Smooth muscle cell (in vitro differentiated cells): ENCODE measurements at regions not wholly inside any gene's neighbourhood (a gene's known extent, or its start where the extent isn't known, plus 50 kb on each side); places are given as distances from the start of the nearest gene placed in this dataset.

Experiments
- DNase-seq: peaks from one replicate; lab custom pipeline; 2025; ENCODE audit not compliant: unreplicated experiment; lab: John Stamatoyannopoulos, UW
- H2AFZ ChIP-seq: fragments of 200-600 bp; sonication (generic); 2 replicates; pipeline ENCODE4 v1.6.0; 2016; ENCODE audit warnings: antibody characterized with exemption, low read depth, mild to moderate bottlenecking
- H3F3A ChIP-seq: fragments of 200-600 bp; sonication (generic); 2 replicates; pipeline ENCODE4 v1.6.0; 2017; ENCODE audit warnings: antibody characterized with exemption, low read depth
- H3K27ac ChIP-seq: fragments of 200-600 bp; sonication (generic); 2 replicates; pipeline ENCODE4 v1.5.1; 2016; ENCODE audit warnings: low read depth, mild to moderate bottlenecking
- H3K27me3 ChIP-seq: fragments of 200-600 bp; sonication (generic); 2 replicates; pipeline ENCODE4 v1.6.1; 2016; ENCODE audit warnings: low read depth, mild to moderate bottlenecking
- H3K36me3 ChIP-seq: fragments of 200-600 bp; sonication (generic); 2 replicates; pipeline ENCODE4 v1.5.1; 2016; ENCODE audit warnings: low read depth
- H3K4me1 ChIP-seq: fragments of 200-600 bp; sonication (generic); 2 replicates; pipeline ENCODE4 v1.5.1; 2016; ENCODE audit warnings: low read depth
- H3K4me2 ChIP-seq: fragments of 200-600 bp; sonication (generic); 2 replicates; pipeline ENCODE4 v1.6.0; 2016; ENCODE audit warnings: mild to moderate bottlenecking
- H3K4me3 ChIP-seq: fragments of 200-600 bp; sonication (generic); 2 replicates; pipeline ENCODE4 v1.5.1; 2016; ENCODE audit warnings: mild to moderate bottlenecking
- H3K79me2 ChIP-seq: fragments of 200-600 bp; sonication (generic); 2 replicates; pipeline ENCODE4 v1.6.0; 2016; ENCODE audit warnings: low read depth, mild to moderate bottlenecking
- H3K9ac ChIP-seq: fragments of 200-600 bp; sonication (generic); 2 replicates; pipeline ENCODE4 v1.6.0; 2016; ENCODE audit warnings: low read depth
- H3K9me3 ChIP-seq: fragments of 200-600 bp; sonication (generic); replicated peaks from 2 replicates; pipeline ENCODE4 v1.5.1; 2016; ENCODE audit warnings: low read depth
- H4K20me1 ChIP-seq: fragments of 200-600 bp; sonication (generic); 2 replicates; pipeline ENCODE4 v1.6.0; 2016; ENCODE audit warnings: low read depth
- WGBS: methylation state at CpG from one replicate; pipeline ENCODE4 v1.1.7; 2016; ENCODE audit warnings: low lambda C conversion rate; 5-methylcytosine and 5-hydroxymethylcytosine counted together
- TF ChIP-seq, protein P1 (sequence below): fragments of 200-600 bp; sonication (generic); IDR thresholded peaks from 2 replicates; pipeline ENCODE4 v1.5.1; 2017; ENCODE audit warnings: borderline replicate concordance, mild to moderate bottlenecking, antibody characterized with exemption; ENCODE audit not compliant: insufficient read depth, poor library complexity, severe bottlenecking

DNA sequence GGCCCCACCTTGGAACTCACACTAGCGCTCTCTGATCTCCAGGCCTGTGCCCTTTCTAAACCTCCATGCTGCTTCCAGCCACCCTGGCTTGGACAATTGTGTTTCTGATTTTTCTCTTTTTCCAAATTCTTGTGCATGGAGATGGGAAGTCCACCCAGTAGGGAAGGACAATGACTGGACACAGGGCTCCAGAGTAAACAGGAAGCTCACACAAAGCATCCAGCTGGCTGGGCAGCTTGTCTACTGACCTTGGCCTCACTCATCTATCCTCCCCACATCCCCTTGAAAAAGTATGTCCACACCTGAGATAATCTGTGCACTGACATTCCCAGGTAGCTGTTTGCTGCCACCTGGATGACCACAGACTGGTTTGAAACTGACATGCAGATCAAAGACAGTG is 331.2 kb upstream of the MAF start:
- no peak for DNase-seq
- TF ChIP-seq, protein P1, sequence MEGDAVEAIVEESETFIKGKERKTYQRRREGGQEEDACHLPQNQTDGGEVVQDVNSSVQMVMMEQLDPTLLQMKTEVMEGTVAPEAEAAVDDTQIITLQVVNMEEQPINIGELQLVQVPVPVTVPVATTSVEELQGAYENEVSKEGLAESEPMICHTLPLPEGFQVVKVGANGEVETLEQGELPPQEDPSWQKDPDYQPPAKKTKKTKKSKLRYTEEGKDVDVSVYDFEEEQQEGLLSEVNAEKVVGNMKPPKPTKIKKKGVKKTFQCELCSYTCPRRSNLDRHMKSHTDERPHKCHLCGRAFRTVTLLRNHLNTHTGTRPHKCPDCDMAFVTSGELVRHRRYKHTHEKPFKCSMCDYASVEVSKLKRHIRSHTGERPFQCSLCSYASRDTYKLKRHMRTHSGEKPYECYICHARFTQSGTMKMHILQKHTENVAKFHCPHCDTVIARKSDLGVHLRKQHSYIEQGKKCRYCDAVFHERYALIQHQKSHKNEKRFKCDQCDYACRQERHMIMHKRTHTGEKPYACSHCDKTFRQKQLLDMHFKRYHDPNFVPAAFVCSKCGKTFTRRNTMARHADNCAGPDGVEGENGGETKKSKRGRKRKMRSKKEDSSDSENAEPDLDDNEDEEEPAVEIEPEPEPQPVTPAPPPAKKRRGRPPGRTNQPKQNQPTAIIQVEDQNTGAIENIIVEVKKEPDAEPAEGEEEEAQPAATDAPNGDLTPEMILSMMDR, result no peak
- 94% methylated on average over 1 of the region's 1 CpG for WGBS
- Histone ChIP-seq H3K4me2 (no peak overlapping the region), H3K27me3 (no peaks in the 10 kb centered on the region), H3K9me3 (no peaks in the 10 kb centered on the region), H2AFZ (no peak overlapping the region), H3K4me1 (peaks cover 5% of the 10 kb centered on the region), H3K79me2 (no peaks in the 10 kb centered on the region), H3K36me3 (no peaks in the 10 kb centered on the region), H3K9ac (no peak overlapping the region), H3K27ac (no peak overlapping the region), H4K20me1 (no peaks in the 10 kb centered on the region), H3F3A (no peaks in the 10 kb centered on the region), H3K4me3 (no peak overlapping the region)

DNA sequence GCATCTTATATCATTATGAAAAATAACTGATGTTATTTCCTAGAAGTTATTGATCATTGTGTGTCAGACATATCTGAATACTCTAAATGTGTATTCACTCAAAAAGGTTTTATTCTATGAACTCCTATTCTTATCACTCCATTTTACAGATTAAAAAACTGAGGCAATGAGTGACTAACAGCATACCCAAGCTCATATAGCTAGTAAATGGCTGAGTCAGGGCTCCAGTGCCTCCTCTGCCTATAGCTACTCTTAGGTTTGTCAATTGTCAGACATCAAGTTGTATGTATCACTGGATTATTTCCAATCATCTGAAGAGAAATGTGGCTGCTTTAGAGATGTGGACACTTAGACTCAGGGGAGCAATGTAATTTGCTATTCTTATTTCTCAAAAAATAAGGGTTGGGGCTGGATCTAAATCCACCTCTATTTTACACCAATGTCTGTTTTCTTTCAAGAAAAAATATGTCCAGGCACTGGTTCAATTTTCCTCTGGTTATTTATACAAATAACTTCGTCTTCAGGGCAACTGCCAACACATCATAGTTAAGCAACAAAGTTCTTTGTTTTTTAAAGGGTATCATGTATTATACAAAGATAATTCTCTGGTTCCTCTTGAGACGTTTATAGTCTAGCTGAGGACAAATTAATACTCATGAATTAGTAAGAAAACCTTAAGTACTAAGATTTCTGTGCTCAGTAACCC is 328.9 kb upstream of the MAF start:
- H3F3A ChIP-seq, result no peaks in the 10 kb centered on the region
- peak overlapping the region; percentile 45 for H2AFZ ChIP-seq
- H3K9ac ChIP-seq, result no peak overlapping the region
- no peak overlapping the region for H3K4me2 ChIP-seq
- TF ChIP-seq, protein P1, result no peak
- no peaks in the 10 kb centered on the region for H3K27me3 ChIP-seq
- H3K27ac ChIP-seq, result no peak overlapping the region
- H3K9me3 ChIP-seq, result no peaks in the 10 kb centered on the region
- H3K4me1 ChIP-seq, result peaks cover 5% of the 10 kb centered on the region
- no peak for DNase-seq
- no peaks in the 10 kb centered on the region for H4K20me1 ChIP-seq
- H3K36me3 ChIP-seq, result no peaks in the 10 kb centered on the region
- WGBS, result 36% methylated on average over 2 of the region's 2 CpGs
- H3K79me2 ChIP-seq, result no peaks in the 10 kb centered on the region
- H3K4me3 ChIP-seq, result no peak overlapping the region

DNA sequence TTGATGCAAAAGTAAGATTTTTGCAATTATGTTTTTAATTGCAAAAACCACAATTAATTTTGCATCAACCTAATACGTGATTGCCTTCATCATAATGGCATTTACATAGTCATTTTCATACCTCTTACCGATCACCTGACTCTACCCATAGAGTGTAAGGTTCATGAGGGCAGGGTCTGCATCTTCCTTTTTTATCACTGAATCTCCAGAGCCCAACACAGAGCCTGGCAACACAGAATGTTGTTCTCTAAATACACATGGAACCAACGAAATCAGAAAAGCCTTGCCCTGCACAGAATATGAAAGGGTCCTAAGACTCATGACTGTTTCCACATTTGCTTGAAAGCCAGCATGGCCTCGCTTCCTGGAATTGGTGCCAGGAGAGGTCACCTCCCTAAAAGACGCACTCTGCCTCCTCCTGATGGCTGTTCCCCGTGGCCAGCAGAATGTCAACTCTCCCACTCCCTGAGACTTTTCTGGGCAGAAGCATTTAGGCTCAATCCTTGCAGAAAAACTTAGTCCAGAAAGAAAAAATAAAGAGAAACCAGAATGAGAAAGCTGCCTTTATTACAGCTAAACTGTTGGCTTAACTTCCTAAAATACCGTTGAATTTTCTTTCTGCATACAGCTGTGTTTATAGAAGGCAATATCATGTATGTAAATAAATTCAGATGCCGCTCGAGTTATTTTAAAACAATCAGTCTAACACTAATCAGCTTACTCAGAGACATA is 327.8 kb upstream of the MAF start:
- Histone ChIP-seq H3K27me3 (no peaks in the 10 kb centered on the region), H3K9me3 (no peaks in the 10 kb centered on the region), H3K4me2 (no peak overlapping the region), H3K27ac (no peak overlapping the region), H4K20me1 (no peaks in the 10 kb centered on the region), H3F3A (no peaks in the 10 kb centered on the region), H3K79me2 (no peaks in the 10 kb centered on the region), H3K4me3 (no peak overlapping the region), H3K36me3 (no peaks in the 10 kb centered on the region), H3K9ac (no peak overlapping the region), H3K4me1 (peaks cover 5% of the 10 kb centered on the region), H2AFZ (peak overlapping the region; percentile 56)
- TF ChIP-seq, protein P1, result no peak
- WGBS, result 81% methylated on average over 9 of the region's 9 CpGs
- no peak for DNase-seq
